Activated CD8-positive, alpha-beta T cell treated with anti-CD3 and anti-CD28 coated beads, Interleukin-2, amount 10 ng/mL, durations not matched to agents 7 days and 5 days (primary cell): ENCODE measurements at regions not wholly inside any gene's neighbourhood (a gene's known extent, or its start where the extent isn't known, plus 50 kb on each side); places are given as distances from the start of the nearest gene placed in this dataset.

Experiments used
- ATAC-seq: fragments of 150-1000 bp; cut with Tn5 transposase; one replicate; pipeline ENCODE4 v1.10.0; 2021; ENCODE audit warnings: moderate library complexity
- CTCF ChIA-PET: fragments of 350-600 bp; sonication (Branson Sonifier 250); formaldehyde crosslinking; loops from one replicate; lab custom pipeline; 2021; ENCODE audit warnings: antibody characterized with exemption; lab: Charles Lee
- POLR2A ChIA-PET: fragments of 350-600 bp; sonication (Branson Sonifier 250); formaldehyde crosslinking; loops from one replicate; lab custom pipeline; 2021; ENCODE audit warnings: antibody characterized with exemption; lab: Charles Lee
- DNase-seq: peaks from one replicate; pipeline ENCODE4 v3.0.0-alpha.2; 2020
- H3K27ac Mint-ChIP-seq: one replicate; pipeline ENCODE4 v1.8.0; 2021; ENCODE audit warnings: mild to moderate bottlenecking, mixed read lengths
- H3K27me3 Mint-ChIP-seq: one replicate; pipeline ENCODE4 v1.8.0; 2021; ENCODE audit warnings: low read depth, mixed read lengths
- H3K36me3 Mint-ChIP-seq: one replicate; pipeline ENCODE4 v1.8.0; 2021; ENCODE audit warnings: low read depth, mixed read lengths
- H3K4me1 Mint-ChIP-seq: one replicate; pipeline ENCODE4 v1.8.0; 2021; ENCODE audit warnings: low read depth, mixed read lengths
- H3K4me3 Mint-ChIP-seq: one replicate; pipeline ENCODE4 v1.8.0; 2021; ENCODE audit warnings: mild to moderate bottlenecking, mixed read lengths
- H3K9me3 Mint-ChIP-seq: one replicate; pipeline ENCODE4 v1.8.0; 2022; ENCODE audit warnings: mixed read lengths; ENCODE audit not compliant: insufficient read depth

- no peaks in the 10 kb centered on the region for H3K4me1 Mint-ChIP-seq
- no peaks in the 10 kb centered on the region for H3K36me3 Mint-ChIP-seq
- ATAC-seq (no peak), DNase-seq (no peak)
- ChIA-PET CTCF (no interaction called here), POLR2A (no interaction called here)
- no peak overlapping the region for H3K4me3 Mint-ChIP-seq
- no peak overlapping the region for H3K27ac Mint-ChIP-seq
- no peaks in the 10 kb centered on the region for H3K27me3 Mint-ChIP-seq
- H3K9me3 Mint-ChIP-seq = no peaks in the 10 kb centered on the region
Observed at GRCh38 chr13:38624822-38625221, 62.1 kb upstream of the FREM2 start.

- ATAC-seq (no peak), DNase-seq (no peak)
- no peaks in the 10 kb centered on the region for H3K36me3 Mint-ChIP-seq
- no peaks in the 10 kb centered on the region for H3K4me1 Mint-ChIP-seq
- H3K9me3 Mint-ChIP-seq = no peaks in the 10 kb centered on the region
- no peaks in the 10 kb centered on the region for H3K27me3 Mint-ChIP-seq
- H3K27ac Mint-ChIP-seq = no peak overlapping the region
- CTCF ChIA-PET = no interaction called here
- no peak overlapping the region for H3K4me3 Mint-ChIP-seq
- POLR2A ChIA-PET = no interaction called here
Observed at GRCh38 chr13:38628554-38628953, 58.3 kb upstream of the FREM2 start.

- ChIA-PET CTCF (no interaction called here), POLR2A (no interaction called here)
- H3K27ac Mint-ChIP-seq = no peak overlapping the region
- no peaks in the 10 kb centered on the region for H3K27me3 Mint-ChIP-seq
- no peak for ATAC-seq
- H3K36me3 Mint-ChIP-seq = no peaks in the 10 kb centered on the region
- no peak for DNase-seq
- no peaks in the 10 kb centered on the region for H3K9me3 Mint-ChIP-seq
- H3K4me1 Mint-ChIP-seq = no peaks in the 10 kb centered on the region
- H3K4me3 Mint-ChIP-seq = no peak overlapping the region
Observed at GRCh38 chr13:38630780-38631179, 56.1 kb upstream of the FREM2 start.

- H3K4me1 Mint-ChIP-seq = no peaks in the 10 kb centered on the region
- H3K9me3 Mint-ChIP-seq = no peaks in the 10 kb centered on the region
- no peak overlapping the region for H3K27ac Mint-ChIP-seq
- ATAC-seq = no peak
- H3K4me3 Mint-ChIP-seq = no peak overlapping the region
- ChIA-PET POLR2A (no interaction called here), CTCF (no interaction called here)
- no peak for DNase-seq
- H3K36me3 Mint-ChIP-seq = no peaks in the 10 kb centered on the region
- H3K27me3 Mint-ChIP-seq = no peaks in the 10 kb centered on the region
Observed at GRCh38 chr13:38635030-38635429, 51.8 kb upstream of the FREM2 start.

GRCh38 chr13:38636073-38636472, 50.8 kb upstream of the FREM2 start:
- H3K4me1 Mint-ChIP-seq = no peaks in the 10 kb centered on the region
- DNase-seq (no peak), ATAC-seq (no peak)
- no peaks in the 10 kb centered on the region for H3K27me3 Mint-ChIP-seq
- H3K9me3 Mint-ChIP-seq = no peaks in the 10 kb centered on the region
- ChIA-PET CTCF (no interaction called here), POLR2A (no interaction called here)
- no peak overlapping the region for H3K27ac Mint-ChIP-seq
- H3K4me3 Mint-ChIP-seq = no peak overlapping the region
- no peaks in the 10 kb centered on the region for H3K36me3 Mint-ChIP-seq

GRCh38 chr13:38636761-38637160, 50.1 kb upstream of the FREM2 start:
- ATAC-seq (no peak), DNase-seq (no peak)
- no peaks in the 10 kb centered on the region for H3K27me3 Mint-ChIP-seq

More at GRCh38 chr13:38636761-38637160, 50.1 kb upstream of the FREM2 start:
- ChIA-PET CTCF (no interaction called here), POLR2A (no interaction called here)
- Mint-ChIP-seq H3K4me3 (no peak overlapping the region), H3K36me3 (no peaks in the 10 kb centered on the region), H3K9me3 (no peaks in the 10 kb centered on the region), H3K4me1 (no peaks in the 10 kb centered on the region), H3K27ac (no peak overlapping the region)
